ENCODE measurements at regions not wholly inside any gene's neighbourhood (a gene's known extent, or its start where the extent isn't known, plus 50 kb on each side); places are given as distances from the start of the nearest gene placed in this dataset.

- TF ChIP-seq ZXDC (CRISPR knock-in tag; IDR thresholded peaks at IDR 0.05): no peak
- no peak for TF ChIP-seq CENPT (CRISPR knock-in tag; IDR thresholded peaks at IDR 0.05; ENCODE audit: low read depth)
- TF ChIP-seq ZNF564 (CRISPR knock-in tag; IDR thresholded peaks at IDR 0.05): 0 out of 2 replicates have a peak, but pooled peaks have one; percentile 47
- TF ChIP-seq ZNF883 (CRISPR knock-in tag; IDR thresholded peaks at IDR 0.05; ENCODE audit: not compliant biosample characterization): no peak
- TF ChIP-seq CSRNP1 (CRISPR knock-in tag; IDR thresholded peaks at IDR 0.05): 0 out of 2 replicates have a peak, but pooled peaks have one; percentile 26
- no peak for TF ChIP-seq ZBTB26 (CRISPR knock-in tag; IDR thresholded peaks at IDR 0.05; ENCODE audit: borderline replicate concordance)
- TF ChIP-seq ETS1 (CRISPR knock-in tag; IDR thresholded peaks at IDR 0.05): no peak
- TF ChIP-seq NR0B2 (CRISPR knock-in tag; IDR thresholded peaks at IDR 0.05): no peak
- TF ChIP-seq POGZ (CRISPR knock-in tag; IDR thresholded peaks at IDR 0.05): no peak
- peak; percentile 81 for TF ChIP-seq GABPB1 (CRISPR knock-in tag; IDR thresholded peaks at IDR 0.05)
- no peak for TF ChIP-seq ATF7 (IDR thresholded peaks at IDR 0.05)
- no peak for TF ChIP-seq ATF7 (CRISPR knock-in tag; IDR thresholded peaks at IDR 0.05)
- no peak for TF ChIP-seq SCMH1 (CRISPR knock-in tag; IDR thresholded peaks at IDR 0.05; ENCODE audit: borderline replicate concordance)
- TF ChIP-seq MXD4 (CRISPR knock-in tag; IDR thresholded peaks at IDR 0.05): no peak
- TF ChIP-seq MAF1 (CRISPR knock-in tag; IDR thresholded peaks at IDR 0.05; ENCODE audit: borderline replicate concordance): no peak
- TF ChIP-seq STAG1 (CRISPR knock-in tag; IDR thresholded peaks at IDR 0.05): no peak
- no peak for TF ChIP-seq CBFB (CRISPR knock-in tag; IDR thresholded peaks at IDR 0.05)
- TF ChIP-seq FOXA1 (IDR thresholded peaks at IDR 0.05): no peak
- no peak for TF ChIP-seq FOXA1 (CRISPR knock-in tag; IDR thresholded peaks at IDR 0.05)
- TF ChIP-seq KLF15 (CRISPR knock-in tag; IDR thresholded peaks at IDR 0.05; ENCODE audit: borderline replicate concordance): no peak
These were observed 69.2 kb upstream of the CCDC180 start (continued) for GRCh38 chr9:97237951-97238889.
